DMS 273 treated with DMSO at 0.1 percent for 48 hours (cell line): ENCODE measurements at regions not wholly inside any gene's neighbourhood (a gene's known extent, or its start where the extent isn't known, plus 50 kb on each side); places are given as distances from the start of the nearest gene placed in this dataset.
"Not testable (repeated sequence)": the region's sequence is repeated elsewhere in the genome, so short reads cannot be mapped to it uniquely, and the experiment has no call there.

ENCODE experiments used
- DNase-seq: peaks from one replicate; lab custom pipeline; 2025; lab: John Stamatoyannopoulos, UW

GRCh38 chr2:208608122-208608835 is 201.7 kb downstream of the PTH2R start:
- DNase-seq, result peak; percentile 85

GRCh38 chr2:208609166-208609804 is 202.7 kb downstream of the PTH2R start:
- no peak for DNase-seq

- not testable (repeated sequence) for DNase-seq
These were observed 209.1 kb downstream of the PTH2R start for GRCh38 chr2:208615675-208616074.

GRCh38 chr2:208618220-208618619 is 211.6 kb downstream of the PTH2R start:
- no peak for DNase-seq

GRCh38 chr2:208619993-208620392 is 213.4 kb downstream of the PTH2R start:
- DNase-seq, result no peak

- no peak for DNase-seq
These were observed 213.9 kb downstream of the PTH2R start for GRCh38 chr2:208620487-208620978.

GRCh38 chr2:208627110-208627884 is 220.7 kb downstream of the PTH2R start:
- DNase-seq, result no peak

- DNase-seq, result no peak
These were observed 221.3 kb downstream of the PTH2R start for GRCh38 chr2:208627916-208628315.

GRCh38 chr2:208638059-208638458 is 231.5 kb downstream of the PTH2R start:
- no peak for DNase-seq

GRCh38 chr2:208642125-208642779 is 235.7 kb downstream of the PTH2R start:
- no peak for DNase-seq

- DNase-seq, result no peak
These were observed 236.6 kb downstream of the PTH2R start for GRCh38 chr2:208643145-208643544.

- no peak for DNase-seq
These were observed 238.6 kb downstream of the PTH2R start for GRCh38 chr2:208645226-208645625.

GRCh38 chr2:208648368-208648767 is 241.8 kb downstream of the PTH2R start:
- no peak for DNase-seq

- DNase-seq, result no peak
These were observed 246.8 kb downstream of the PTH2R start for GRCh38 chr2:208653383-208653782.

- DNase-seq, result no peak
These were observed 247.5 kb downstream of the PTH2R start for GRCh38 chr2:208654056-208654455.

- DNase-seq, result no peak
These were observed 250.9 kb downstream of the PTH2R start for GRCh38 chr2:208657468-208657867.

- DNase-seq, result no peak
These were observed 262.8 kb downstream of the PTH2R start for GRCh38 chr2:208669394-208669793.

GRCh38 chr2:208671284-208671683 is 264.7 kb downstream of the PTH2R start:
- DNase-seq, result no peak

GRCh38 chr2:208671886-208672680 is 265.5 kb downstream of the PTH2R start:
- DNase-seq, result no peak

- DNase-seq, result no peak
These were observed 267.0 kb downstream of the PTH2R start for GRCh38 chr2:208673631-208674030.

- DNase-seq, result no peak
These were observed 268.3 kb downstream of the PTH2R start for GRCh38 chr2:208674919-208675318.
